GM19455 (cell line): ENCODE measurements at regions not wholly inside any gene's neighbourhood (a gene's known extent, or its start where the extent isn't known, plus 50 kb on each side); places are given as distances from the start of the nearest gene placed in this dataset.
"Not testable (repeated sequence)": the region's sequence is repeated elsewhere in the genome, so short reads cannot be mapped to it uniquely, and the experiment has no call there.

Experiments
- ATAC-seq: cut with Tn5 transposase; IDR thresholded peaks from one replicate; pipeline ENCODE4 v1.9.1; 2021; ENCODE audit not compliant: unreplicated experiment

GRCh38 chr7:68977385-68978055 is 620.8 kb upstream of the AUTS2 start:
- ATAC-seq = no peak

DNA sequence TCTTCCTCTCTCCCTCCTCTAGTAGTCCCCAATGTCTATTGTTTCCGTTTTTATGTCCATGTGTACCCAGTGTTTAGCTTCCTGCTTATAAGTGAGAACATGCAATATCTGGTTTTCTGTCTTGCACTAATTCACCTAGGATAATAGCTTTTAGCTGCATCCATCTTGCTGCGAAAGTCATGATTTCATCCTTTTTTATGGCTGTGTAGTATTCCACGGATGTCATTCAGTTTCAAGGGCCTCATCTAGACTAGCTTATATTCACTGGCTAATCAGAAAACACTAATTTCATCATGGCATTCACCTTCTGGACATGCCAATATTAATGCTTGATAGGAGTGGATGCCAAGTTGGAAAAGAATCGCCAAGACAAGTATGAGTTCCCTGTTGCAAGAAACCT is 619.6 kb upstream of the AUTS2 start:
- no peak for ATAC-seq

- ATAC-seq = no peak
Measured at GRCh38 chr7:68980011-68980410, 618.3 kb upstream of the AUTS2 start.

DNA sequence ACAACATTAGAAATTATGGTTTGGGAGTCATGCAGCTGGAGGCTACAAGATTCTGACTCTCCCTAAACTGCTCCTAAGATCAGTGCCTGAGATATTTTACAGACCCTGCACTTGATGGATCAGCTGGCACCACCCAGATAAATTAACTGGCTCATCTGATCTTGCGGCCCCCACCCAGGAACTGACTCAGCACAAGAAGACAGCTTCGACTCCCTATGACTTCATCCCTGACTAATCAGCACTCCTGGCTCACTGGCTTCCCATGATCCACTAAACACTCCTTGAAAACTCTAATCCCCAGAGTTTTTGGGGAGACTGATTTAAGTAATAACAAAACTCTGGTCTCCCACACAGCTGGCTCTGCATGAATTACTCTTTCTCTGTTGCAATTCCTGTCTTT is 617.8 kb upstream of the AUTS2 start:
- ATAC-seq = not testable (repeated sequence)

DNA sequence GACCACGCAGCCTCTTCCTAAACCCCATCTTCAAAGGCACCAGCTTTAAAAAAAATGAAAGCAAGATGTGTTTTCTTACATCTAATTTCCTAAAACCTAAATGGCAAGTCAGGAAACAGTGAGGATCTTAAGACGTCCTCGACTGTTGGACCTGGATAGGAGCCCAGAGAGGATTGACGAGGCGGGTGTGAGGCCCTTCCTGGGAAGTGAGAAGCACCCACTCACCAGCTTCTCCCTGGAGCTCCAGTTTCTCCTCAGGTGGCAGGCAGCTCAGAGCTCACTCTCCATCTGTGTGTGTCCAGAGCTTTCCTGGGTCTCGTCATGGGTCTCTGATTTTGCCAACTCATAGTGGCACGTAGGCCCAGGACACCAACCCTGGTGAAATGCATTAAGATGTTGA is 614.0 kb upstream of the AUTS2 start:
- no peak for ATAC-seq

- ATAC-seq = no peak
Measured at GRCh38 chr7:68994841-68995240, 603.4 kb upstream of the AUTS2 start.

DNA sequence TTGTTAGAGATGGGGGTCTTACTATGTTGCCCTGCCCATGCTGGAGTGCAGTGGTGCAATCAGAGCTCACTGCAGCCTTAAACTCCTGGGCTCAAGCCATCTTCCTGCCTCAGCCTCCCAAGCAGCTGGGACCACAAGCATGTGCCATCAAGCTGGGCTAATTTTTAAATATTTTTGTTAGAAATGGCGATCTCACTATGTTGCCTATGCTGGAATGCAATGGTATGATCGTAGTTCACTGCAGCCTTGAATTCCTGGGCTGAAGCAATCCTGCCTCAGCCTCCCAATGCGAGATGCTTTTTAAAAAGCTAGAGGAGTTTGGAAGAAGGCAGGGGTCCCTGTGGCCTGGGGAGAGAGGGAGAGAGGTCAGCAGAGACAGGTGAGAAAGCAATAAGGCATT is 600.1 kb upstream of the AUTS2 start:
- ATAC-seq = no peak

DNA sequence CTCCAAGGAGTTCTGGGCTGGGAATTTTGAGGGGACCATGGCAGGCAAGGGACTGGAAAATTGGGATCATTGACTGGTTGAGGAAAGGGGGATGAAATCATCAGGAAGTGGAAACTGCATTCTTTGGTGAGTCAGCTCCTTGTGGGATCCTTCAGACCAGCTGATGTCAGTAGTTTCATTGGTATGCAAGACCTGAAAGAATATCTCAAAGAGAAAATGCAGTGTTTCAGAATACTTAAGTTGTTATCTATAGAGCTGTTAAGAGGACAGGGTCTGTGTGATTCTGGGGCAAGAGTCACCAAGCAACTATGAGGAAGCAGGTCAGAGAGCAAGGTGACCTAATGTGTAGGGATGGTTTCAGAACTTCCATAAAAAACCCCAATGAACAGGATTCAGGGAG is 595.9 kb upstream of the AUTS2 start:
- ATAC-seq = no peak

DNA sequence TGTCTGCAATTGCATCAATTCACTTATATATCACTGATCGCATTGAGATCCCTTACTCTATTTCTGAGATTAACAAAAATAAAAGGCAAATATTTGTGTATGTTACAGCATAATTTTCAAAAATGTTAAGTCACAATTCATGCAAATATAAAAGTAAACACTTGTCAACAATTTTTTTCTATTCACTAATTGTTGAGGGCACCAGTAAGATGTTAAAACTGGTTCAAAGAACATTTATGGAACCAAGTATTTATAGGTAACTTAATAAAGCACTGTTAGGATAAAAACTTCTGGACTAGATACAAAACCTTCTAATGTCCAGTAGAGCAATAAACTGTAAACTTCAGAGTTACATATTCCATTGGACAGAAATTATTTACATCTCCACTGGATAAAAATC is 586.1 kb upstream of the AUTS2 start:
- ATAC-seq = no peak

GRCh38 chr7:69017208-69017607 is 581.1 kb upstream of the AUTS2 start:
- no peak for ATAC-seq

DNA sequence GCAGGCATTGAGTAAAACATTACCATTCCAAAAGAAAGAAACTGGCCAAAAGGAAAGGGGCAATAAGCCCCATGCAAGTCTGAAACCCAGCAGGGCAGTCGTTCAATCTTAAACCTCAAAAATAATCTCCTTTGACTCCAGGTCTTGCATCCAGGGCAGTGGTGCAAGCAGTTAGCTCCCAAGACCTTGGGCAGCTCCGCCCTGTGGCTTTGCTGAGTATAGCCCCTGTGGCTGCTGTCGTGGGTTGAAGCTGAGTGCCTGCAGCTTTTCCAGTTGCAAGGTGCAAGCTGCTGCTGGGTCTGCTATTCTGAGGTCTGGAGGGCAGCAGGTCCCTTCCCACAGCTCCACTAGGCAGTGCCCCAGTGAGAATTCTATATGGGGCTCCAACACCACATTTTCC is 580.1 kb upstream of the AUTS2 start:
- no peak for ATAC-seq

DNA sequence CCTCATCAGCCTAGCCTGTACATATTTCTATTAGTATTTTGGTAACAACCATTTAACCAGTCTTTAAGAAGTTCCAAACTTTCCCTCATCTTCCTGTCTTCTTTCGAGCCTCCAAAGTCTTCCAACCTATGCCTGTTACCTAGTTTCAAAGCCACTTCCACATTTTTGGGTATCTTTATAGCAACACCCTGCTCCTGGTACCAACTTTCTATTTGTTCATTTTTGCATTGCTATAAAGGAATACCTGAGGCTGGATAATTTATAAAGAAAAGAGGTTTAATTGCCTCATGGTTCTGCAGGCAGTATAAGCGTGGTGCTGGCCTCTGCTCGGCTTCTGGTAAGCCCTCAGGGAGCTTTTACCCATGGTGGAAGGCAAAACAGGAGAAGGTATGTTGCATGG is 578.8 kb upstream of the AUTS2 start:
- ATAC-seq = no peak

- ATAC-seq = no peak
Measured at GRCh38 chr7:69020536-69020935, 577.7 kb upstream of the AUTS2 start.

GRCh38 chr7:69025249-69025648 is 573.0 kb upstream of the AUTS2 start:
- ATAC-seq = no peak

DNA sequence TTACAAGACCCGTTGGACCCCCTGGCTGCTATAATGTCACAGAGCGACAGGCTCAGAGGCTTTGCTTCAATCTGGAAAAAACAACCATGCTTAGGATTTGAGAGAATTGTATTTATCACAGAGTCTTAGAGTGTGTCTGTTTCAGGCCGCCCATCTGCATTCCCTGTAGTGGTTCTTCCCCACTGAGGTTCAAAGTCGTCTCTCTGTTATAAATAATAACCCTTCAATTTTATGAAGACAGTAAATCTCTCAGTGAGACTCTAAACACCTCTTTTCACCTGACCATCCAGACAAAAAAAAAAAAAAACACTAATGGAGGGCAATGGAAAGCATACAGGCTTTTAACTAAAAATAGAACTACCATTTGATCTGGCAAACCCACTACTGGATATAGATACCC is 565.4 kb upstream of the AUTS2 start:
- no peak for ATAC-seq

DNA sequence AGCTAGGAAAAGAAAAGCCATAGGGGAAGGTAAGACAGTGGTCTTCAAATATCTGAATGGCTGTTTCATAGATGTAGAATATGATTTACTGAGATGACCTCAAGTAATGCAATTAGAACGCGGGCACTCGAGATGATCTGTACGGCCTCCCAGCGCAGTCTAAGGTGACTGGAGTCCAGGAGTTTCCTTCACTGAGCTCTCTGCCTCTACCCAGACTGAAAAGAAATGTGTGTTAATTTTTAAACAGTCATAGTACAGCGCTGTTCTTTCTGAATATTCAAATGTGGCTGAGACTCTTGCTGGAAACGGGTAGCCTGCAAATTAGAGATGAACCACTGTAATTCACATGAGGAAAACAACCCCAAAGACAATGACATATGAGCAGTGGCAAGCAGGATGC is 562.4 kb upstream of the AUTS2 start:
- ATAC-seq = no peak

DNA sequence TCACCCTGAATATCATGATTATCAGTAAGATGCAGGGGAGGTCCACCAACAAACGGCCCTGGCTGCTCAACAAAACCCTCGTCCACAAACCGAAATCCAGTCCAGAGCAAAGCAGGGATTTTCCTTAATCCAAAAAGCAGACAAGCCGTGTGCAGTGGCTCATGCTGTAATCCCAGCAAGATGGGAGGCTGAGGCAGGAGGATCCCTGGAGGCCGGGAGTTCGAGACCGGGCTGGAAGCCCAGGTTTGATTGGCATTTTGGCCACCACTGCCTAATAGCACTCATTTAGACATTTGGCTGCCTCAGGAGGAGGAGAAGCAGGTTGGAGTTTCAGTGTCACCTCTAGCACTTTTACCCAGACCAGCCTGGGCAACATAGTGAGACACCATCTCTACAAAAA is 562.0 kb upstream of the AUTS2 start:
- no peak for ATAC-seq

DNA sequence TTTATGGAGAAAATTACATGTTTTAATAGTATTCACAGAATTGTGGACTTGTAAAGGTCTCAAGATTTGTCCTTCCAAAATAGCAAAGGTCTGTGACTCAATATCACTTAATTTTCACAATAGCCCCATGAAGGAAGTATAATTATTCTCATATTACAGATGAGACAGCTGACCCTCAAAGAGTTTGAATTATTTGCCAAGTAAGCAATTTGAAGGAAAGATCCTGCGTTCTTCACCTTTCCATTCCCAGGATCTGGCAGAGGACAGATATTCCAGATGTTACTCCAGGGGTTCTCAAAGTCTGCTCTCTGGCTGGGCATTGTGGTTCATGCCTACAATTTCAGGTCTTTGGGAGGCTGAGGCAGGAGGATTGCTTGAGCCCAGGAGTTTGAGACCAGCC is 559.4 kb upstream of the AUTS2 start:
- no peak for ATAC-seq

DNA sequence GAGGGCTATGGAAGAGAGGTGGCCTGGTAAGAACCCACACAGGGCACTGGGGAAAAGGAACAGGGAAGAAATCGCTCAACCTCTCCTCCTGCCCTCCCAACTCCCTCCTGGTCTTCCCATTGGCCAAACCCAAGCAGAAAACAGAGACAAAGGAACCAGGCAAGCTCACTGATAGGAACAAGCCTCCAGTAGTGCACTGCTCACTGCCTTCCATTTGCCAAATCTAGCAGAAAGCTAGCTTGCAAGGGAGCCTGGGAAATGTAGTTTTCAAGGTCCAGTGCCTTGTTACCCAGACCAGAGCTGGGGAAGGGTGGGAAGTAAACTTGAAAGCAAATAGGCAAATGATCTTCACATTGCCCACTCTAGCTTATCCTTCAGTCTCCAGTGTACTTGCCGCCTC is 556.1 kb upstream of the AUTS2 start:
- no peak for ATAC-seq

- ATAC-seq = no peak
Measured at GRCh38 chr7:69047151-69047754, 551.0 kb upstream of the AUTS2 start.

GRCh38 chr7:69049326-69049725 is 548.9 kb upstream of the AUTS2 start:
- ATAC-seq = no peak

- ATAC-seq = no peak
Measured at GRCh38 chr7:69052447-69052846, 545.8 kb upstream of the AUTS2 start.

- no peak for ATAC-seq
Measured at GRCh38 chr7:69060516-69060915, 537.8 kb upstream of the AUTS2 start.
